Suprapubic skin (tissue), 3 donors: ENCODE measurements at regions not wholly inside any gene's neighbourhood (a gene's known extent, or its start where the extent isn't known, plus 50 kb on each side); places are given as distances from the start of the nearest gene placed in this dataset.

Source experiments
- CTCF ChIP-seq, 2 donors: fragments of 200-600 bp in 1 of 2; fragments of 450-650 bp in 1 of 2; sonication (generic) in 1 of 2; IDR thresholded peaks; one replicate each; pipeline ENCODE4 v1.5.1; 2016 to 2019; ENCODE audit warnings: antibody characterized with exemption in 2 of 2, mild to moderate bottlenecking in 1 of 2, moderate library complexity in 1 of 2
- EP300 ChIP-seq: sonication (generic); formaldehyde crosslinking; IDR thresholded peaks from one replicate; pipeline ENCODE4 v1.6.1; 2017; ENCODE audit warnings: antibody characterized with exemption
- POLR2A ChIP-seq, 2 donors: fragments of 450-650 bp; IDR thresholded peaks; one replicate each; pipeline ENCODE4 v1.6.1; 2017; ENCODE audit warnings: antibody characterized with exemption in 2 of 2, mild to moderate bottlenecking in 2 of 2, moderate library complexity in 2 of 2

- no peak for TF ChIP-seq POLR2A (IDR thresholded peaks at IDR 0.05)
- TF ChIP-seq EP300: no peak
- no peak for TF ChIP-seq CTCF (IDR thresholded peaks at IDR 0.05)
Observed at GRCh38 chr4:100257567-100257966, 67.3 kb upstream of the DDIT4L start.
